Neuronal stem cell (in vitro differentiated cells): ENCODE measurements at regions not wholly inside any gene's neighbourhood (a gene's known extent, or its start where the extent isn't known, plus 50 kb on each side); places are given as distances from the start of the nearest gene placed in this dataset.

Experiments used
- DNase-seq: peaks from one replicate; pipeline ENCODE4 v3.0.0-alpha.2; 2013; ENCODE audit warnings: low spot score
- H2AFZ ChIP-seq: one replicate; pipeline ENCODE4 v1.6.1; 2013; ENCODE audit warnings: mild to moderate bottlenecking, low read length, inconsistent platforms
- H2AK5ac ChIP-seq: 2 replicates; pipeline ENCODE4 v1.6.1; 2013; ENCODE audit warnings: low read depth, mild to moderate bottlenecking, inconsistent platforms, low read length, moderate library complexity, mixed read lengths
- H2BK120ac ChIP-seq: 2 replicates; pipeline ENCODE4 v1.6.1; 2013; ENCODE audit warnings: low read depth, mild to moderate bottlenecking, inconsistent platforms, low read length, moderate library complexity, mixed read lengths
- H2BK12ac ChIP-seq: one replicate; pipeline ENCODE4 v1.6.1; 2013; ENCODE audit warnings: low read length, inconsistent platforms
- H2BK15ac ChIP-seq: 2 replicates; pipeline ENCODE4 v1.6.1; 2013; ENCODE audit warnings: mild to moderate bottlenecking, low read length, inconsistent platforms, mixed read lengths
- H2BK5ac ChIP-seq: one replicate; pipeline ENCODE4 v1.6.1; 2013; ENCODE audit warnings: inconsistent platforms, mild to moderate bottlenecking, low read length, moderate library complexity
- H3K14ac ChIP-seq: one replicate; pipeline ENCODE4 v1.6.1; 2013; ENCODE audit warnings: low read length, inconsistent platforms
- H3K18ac ChIP-seq: 2 replicates; pipeline ENCODE4 v1.6.1; 2013; ENCODE audit warnings: low read length, inconsistent platforms
- H3K23ac ChIP-seq: 2 replicates; pipeline ENCODE4 v1.6.1; 2013; ENCODE audit warnings: low read depth, mild to moderate bottlenecking, mixed read lengths, low read length, inconsistent platforms; ENCODE audit not compliant: poor library complexity
- H3K27ac ChIP-seq: replicated peaks from 3 replicates; pipeline ENCODE4 v1.5.1; 2013; ENCODE audit warnings: low read length, inconsistent platforms
- H3K27me3 ChIP-seq, 3 experiments: 2 replicates each; pipeline ENCODE4 v1.6.1; 2013; ENCODE audit warnings: low read length in 3 of 3, mild to moderate bottlenecking in 2 of 3, inconsistent platforms in 1 of 3, low read depth in 1 of 3, mixed read lengths in 1 of 3, moderate library complexity in 1 of 3; ENCODE audit not compliant: control insufficient read depth in 3 of 3, insufficient read depth in 3 of 3
- H3K36me3 ChIP-seq, 2 donors: replicated peaks in 1 of 2; 2 replicates each; pipeline ENCODE4 v1.6.1; 2013; ENCODE audit warnings: low read length in 2 of 2; ENCODE audit not compliant: control insufficient read depth in 2 of 2, insufficient read depth in 2 of 2
- H3K4ac ChIP-seq: 2 replicates; pipeline ENCODE4 v1.6.1; 2013; ENCODE audit warnings: inconsistent platforms, mild to moderate bottlenecking, low read length, moderate library complexity
- H3K4me1 ChIP-seq, 2 donors: 1 replicate in 1 of 2; 2 replicates in 1 of 2; pipeline ENCODE4 v1.6.1; 2013; ENCODE audit warnings: low read length in 2 of 2, low read depth in 1 of 2; ENCODE audit not compliant: control insufficient read depth in 2 of 2, insufficient read depth in 1 of 2
- H3K4me2 ChIP-seq: one replicate; pipeline ENCODE4 v1.6.1; 2013; ENCODE audit warnings: mild to moderate bottlenecking, low read length, inconsistent platforms; ENCODE audit not compliant: insufficient read depth, poor library complexity, severe bottlenecking
- H3K4me3 ChIP-seq, 2 donors: 2 replicates each; pipeline ENCODE4 v1.5.1; 2013; ENCODE audit warnings: low read length in 2 of 2, mild to moderate bottlenecking in 2 of 2, inconsistent platforms in 1 of 2, moderate library complexity in 1 of 2
- H3K79me1 ChIP-seq: one replicate; pipeline ENCODE4 v1.6.1; 2013; ENCODE audit warnings: low read depth, mild to moderate bottlenecking, inconsistent platforms, low read length, moderate library complexity
- H3K9ac ChIP-seq: one replicate; pipeline ENCODE4 v1.6.1; 2013; ENCODE audit warnings: mild to moderate bottlenecking, low read depth, low read length, inconsistent platforms; ENCODE audit not compliant: poor library complexity
- H3K9me3 ChIP-seq, 2 donors: replicated peaks in 1 of 2; 2 replicates each; pipeline versions ENCODE3 to v1.6.1; 2013; ENCODE audit warnings: low read length in 2 of 2, mild to moderate bottlenecking in 2 of 2, inconsistent platforms in 1 of 2, low read depth in 1 of 2, mixed read lengths in 1 of 2, moderate library complexity in 1 of 2; ENCODE audit not compliant: control insufficient read depth in 2 of 2, insufficient read depth in 1 of 2
- H4K8ac ChIP-seq: one replicate; pipeline ENCODE4 v1.6.1; 2013; ENCODE audit warnings: low read depth, mild to moderate bottlenecking, inconsistent platforms, low read length, moderate library complexity
- H4K91ac ChIP-seq: one replicate; pipeline ENCODE4 v1.6.1; 2013; ENCODE audit warnings: low read length, low read depth, mild to moderate bottlenecking, inconsistent platforms; ENCODE audit not compliant: poor library complexity
- WGBS, 2 donors: extraction: QIAGEN DNeasy Blood & Tissue Kit; methylation state at CpG; one replicate each; pipeline ENCODE4 v1.1.7; 2013; ENCODE audit warnings: missing lambda C conversion rate in 2 of 2, mixed read lengths in 1 of 2; ENCODE audit not compliant: insufficient read length in 2 of 2, insufficient replicate concordance in 1 of 2; ENCODE audit errors: extremely low coverage in 2 of 2; 5-methylcytosine and 5-hydroxymethylcytosine counted together

- peak overlapping the region; percentile 78 for H2AK5ac ChIP-seq
- no peak overlapping the region for H4K8ac ChIP-seq
- no peak overlapping the region for H3K4me2 ChIP-seq
- H3K18ac ChIP-seq: peak overlapping the region; percentile 86
- H3K23ac ChIP-seq: no peak overlapping the region
- H3K36me3 ChIP-seq: no peaks in the 10 kb centered on the region
- no peaks in the 10 kb centered on the region for H3K79me1 ChIP-seq
- no peak overlapping the region for H2BK15ac ChIP-seq
- H4K91ac ChIP-seq: no peak overlapping the region
- H2AFZ ChIP-seq: no peak overlapping the region
- no peak overlapping the region for H2BK5ac ChIP-seq
- no peak overlapping the region for H3K4ac ChIP-seq
- WGBS, 2 donors: no CpG with 5 or more reads among the region's 25 CpGs
- DNase-seq: no peak
- no peaks in the 10 kb centered on the region for H3K27me3 ChIP-seq
- H3K4me1 ChIP-seq: peaks cover 2 to 3% of the 10 kb centered on the region in 2 donors
- H3K9ac ChIP-seq: no peak overlapping the region
- no peak overlapping the region for H3K14ac ChIP-seq
- H2BK120ac ChIP-seq: no peak overlapping the region
- H2BK12ac ChIP-seq: no peak overlapping the region
- H3K9me3 ChIP-seq: peaks cover 5 to 8% of the 10 kb centered on the region in 2 donors
- no peak overlapping the region for H3K4me3 ChIP-seq
- no peak overlapping the region for H3K27ac ChIP-seq
These were observed 299.3 kb upstream of the RTL1 start for GRCh38 chr14:101202627-101203404.

GRCh38 chr14:101206556-101206955 is 303.0 kb upstream of the RTL1 start:
- Histone ChIP-seq H4K8ac (no peak overlapping the region), H3K36me3 (no peaks in the 10 kb centered on the region), H3K9ac (no peak overlapping the region), H2AK5ac (no peak overlapping the region), H3K27ac (no peak overlapping the region), H3K23ac (no peak overlapping the region), H3K18ac (no peak overlapping the region), H2BK15ac (no peak overlapping the region), H3K14ac (no peak overlapping the region), H3K9me3 (peaks cover 7 to 35% of the 10 kb centered on the region in 2 donors), H3K4me3 (no peak overlapping the region), H2BK120ac (no peak overlapping the region), H3K4me2 (no peak overlapping the region), H3K79me1 (no peaks in the 10 kb centered on the region), H2AFZ (no peak overlapping the region), H4K91ac (no peak overlapping the region), H2BK5ac (no peak overlapping the region), H2BK12ac (no peak overlapping the region), H3K27me3 (no peaks in the 10 kb centered on the region), H3K4me1 (no peaks in the 10 kb centered on the region), H3K4ac (no peak overlapping the region)
- WGBS, 2 donors: no CpG with 5 or more reads among the region's 3 CpGs
- no peak for DNase-seq

- Histone ChIP-seq H3K9me3 (peaks cover 7 to 35% of the 10 kb centered on the region in 2 donors), H3K79me1 (no peaks in the 10 kb centered on the region), H3K4me2 (no peak overlapping the region), H4K8ac (no peak overlapping the region), H3K36me3 (no peaks in the 10 kb centered on the region), H2BK12ac (no peak overlapping the region), H2BK5ac (no peak overlapping the region), H2BK15ac (no peak overlapping the region), H2BK120ac (no peak overlapping the region), H2AFZ (no peak overlapping the region), H3K18ac (no peak overlapping the region), H3K4ac (no peak overlapping the region), H3K4me3 (no peak overlapping the region), H4K91ac (no peak overlapping the region), H3K23ac (no peak overlapping the region), H3K4me1 (no peaks in the 10 kb centered on the region), H3K9ac (no peak overlapping the region), H3K14ac (no peak overlapping the region), H3K27me3 (no peaks in the 10 kb centered on the region), H3K27ac (no peak overlapping the region), H2AK5ac (no peak overlapping the region)
- WGBS, 2 donors: no CpG with 5 or more reads among the region's 2 CpGs
- no peak for DNase-seq
These were observed 303.5 kb upstream of the RTL1 start for GRCh38 chr14:101207041-101207440.

- H3K4me2 ChIP-seq: no peak overlapping the region
- no CpG with 5 or more reads among the region's 1 CpG for WGBS, 2 donors
- no peak overlapping the region for H3K4me3 ChIP-seq
- H3K36me3 ChIP-seq: no peaks in the 10 kb centered on the region
- H2AFZ ChIP-seq: no peak overlapping the region
- H3K4me1 ChIP-seq: no peaks in the 10 kb centered on the region
- H3K9me3 ChIP-seq: peaks cover 7 to 39% of the 10 kb centered on the region in 2 donors
- no peak overlapping the region for H3K18ac ChIP-seq
- no peak overlapping the region for H3K9ac ChIP-seq
- no peak for DNase-seq
- H2BK5ac ChIP-seq: no peak overlapping the region
- H3K23ac ChIP-seq: no peak overlapping the region
- H2BK15ac ChIP-seq: no peak overlapping the region
- no peak overlapping the region for H2BK12ac ChIP-seq
- no peaks in the 10 kb centered on the region for H3K79me1 ChIP-seq
- H4K91ac ChIP-seq: no peak overlapping the region
- H3K4ac ChIP-seq: no peak overlapping the region
- no peak overlapping the region for H2AK5ac ChIP-seq
- H2BK120ac ChIP-seq: no peak overlapping the region
- H3K14ac ChIP-seq: no peak overlapping the region
- H3K27ac ChIP-seq: no peak overlapping the region
- H4K8ac ChIP-seq: no peak overlapping the region
- H3K27me3 ChIP-seq: no peaks in the 10 kb centered on the region
These were observed 304.4 kb upstream of the RTL1 start for GRCh38 chr14:101207897-101208296.
